Activated T-cell treated with anti-CD3 and anti-CD28 coated beads for 48 hours (primary cell): ENCODE measurements at regions not wholly inside any gene's neighbourhood (a gene's known extent, or its start where the extent isn't known, plus 50 kb on each side); places are given as distances from the start of the nearest gene placed in this dataset.
"Not testable (repeated sequence)": the region's sequence is repeated elsewhere in the genome, so short reads cannot be mapped to it uniquely, and the experiment has no call there.

Experiments
- DNase-seq: peaks from one replicate; pipeline ENCODE4 v3.0.0-alpha.2; 2020; ENCODE audit warnings: low read depth

GRCh38 chr6:19697744-19698290, 139.4 kb upstream of the ID4 start:
- no peak for DNase-seq

DNA sequence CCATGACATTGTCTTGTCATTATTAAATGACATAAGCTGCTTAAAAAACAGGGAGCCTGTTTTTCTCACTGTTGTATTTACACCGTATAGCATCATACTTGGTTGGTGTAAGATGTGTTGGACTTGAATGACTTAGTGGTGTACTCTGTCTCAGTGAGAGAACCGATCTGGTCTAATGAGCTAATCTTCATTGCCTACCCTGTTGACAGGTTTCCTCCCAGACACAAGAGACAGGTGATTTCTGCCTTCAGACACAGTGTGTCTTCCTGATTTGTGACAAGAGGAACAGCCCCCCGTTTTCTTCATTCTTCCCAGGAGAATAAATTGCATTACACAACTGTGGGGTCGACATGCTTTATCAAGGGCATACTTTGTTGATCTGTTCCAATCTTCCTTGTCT, 137.2 kb upstream of the ID4 start:
- no peak for DNase-seq

GRCh38 chr6:19705606-19706005, 131.6 kb upstream of the ID4 start:
- no peak for DNase-seq

- no peak for DNase-seq
These were observed 125.0 kb upstream of the ID4 start for GRCh38 chr6:19712012-19712688.

DNA sequence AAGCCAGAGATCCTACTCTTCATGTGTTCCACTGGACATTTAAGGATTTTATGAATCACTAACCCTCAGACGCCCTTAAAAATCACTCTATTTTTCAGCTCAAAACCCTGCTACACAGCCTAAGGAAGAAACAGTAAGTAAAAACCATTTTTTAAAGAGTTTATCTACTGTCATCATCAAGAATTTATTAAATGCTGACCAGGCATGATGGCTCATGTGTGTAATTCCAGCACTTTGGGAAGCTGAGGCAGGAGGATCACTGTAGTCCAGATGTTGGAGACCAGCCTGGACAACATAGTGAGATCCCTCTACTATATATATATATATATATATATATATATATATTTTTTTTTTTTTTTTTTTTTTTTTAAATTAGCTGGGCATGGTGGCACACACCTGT, 124.2 kb upstream of the ID4 start:
- DNase-seq = no peak

GRCh38 chr6:19713411-19713810, 123.8 kb upstream of the ID4 start:
- no peak for DNase-seq

DNA sequence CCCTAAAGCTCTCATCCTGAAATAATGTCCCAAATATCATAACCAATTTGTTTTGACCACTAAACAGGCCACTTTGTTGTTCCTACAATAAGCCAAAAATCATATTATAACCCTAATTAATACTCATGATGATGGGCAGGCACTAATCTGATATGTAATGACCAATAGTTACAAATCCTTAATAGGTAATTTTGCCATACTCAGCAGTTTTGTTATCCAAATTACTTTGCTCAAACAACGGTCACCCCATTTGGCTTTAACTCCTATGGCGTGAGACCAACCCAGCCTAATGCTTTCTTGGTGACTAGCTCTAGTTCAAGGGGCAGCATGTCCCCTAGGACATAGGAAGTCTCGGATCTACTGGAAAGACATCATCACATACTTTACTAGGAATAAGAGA, 123.2 kb upstream of the ID4 start:
- no peak for DNase-seq

GRCh38 chr6:19714434-19715166, 122.6 kb upstream of the ID4 start:
- DNase-seq = no peak

GRCh38 chr6:19715167-19715551, 122.0 kb upstream of the ID4 start:
- DNase-seq = no peak

DNA sequence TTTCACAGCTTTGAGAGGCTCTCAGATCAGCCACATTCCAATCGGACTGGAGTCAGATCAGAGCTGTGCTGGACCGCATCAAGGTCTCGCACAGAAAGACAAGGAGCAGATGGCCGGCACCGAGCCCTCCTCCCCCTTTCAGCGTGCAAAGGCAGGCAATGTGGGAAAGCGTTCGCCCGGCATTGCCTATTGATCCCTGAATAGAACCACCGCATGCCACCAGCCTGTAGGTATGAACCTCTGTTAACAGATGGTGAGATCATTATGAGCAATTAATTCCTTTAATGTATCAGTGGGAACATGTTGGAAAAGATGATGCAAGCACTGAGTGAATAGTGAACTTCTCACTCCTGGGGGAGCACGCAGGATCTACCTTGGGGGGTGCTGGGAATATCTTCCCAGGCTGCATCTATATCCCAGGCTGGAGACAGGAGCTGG, 117.5 kb upstream of the ID4 start:
- DNase-seq = no peak

- DNase-seq = no peak
These were observed 115.3 kb upstream of the ID4 start for GRCh38 chr6:19721766-19722377.

- DNase-seq = no peak
These were observed 114.2 kb upstream of the ID4 start for GRCh38 chr6:19722999-19723398.

- no peak for DNase-seq
These were observed 113.6 kb upstream of the ID4 start for GRCh38 chr6:19723545-19723944.

DNA sequence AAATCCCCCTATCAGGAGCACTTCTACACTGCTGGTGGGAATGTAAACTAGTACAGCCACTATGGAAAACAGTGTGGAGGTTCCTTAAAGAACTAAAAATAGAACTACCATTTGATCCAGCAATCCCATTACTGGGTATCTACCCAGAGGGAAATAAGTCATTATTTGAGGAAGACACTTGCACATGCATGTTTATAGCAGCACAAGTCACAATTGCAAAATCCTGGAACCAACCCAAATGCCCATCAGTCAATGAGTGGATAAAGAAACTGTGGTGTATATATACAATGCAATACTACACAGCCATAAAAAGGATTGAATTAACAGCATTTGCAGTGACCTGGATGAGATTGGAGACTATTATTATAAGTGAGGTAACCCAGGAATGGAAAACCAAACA, 111.7 kb upstream of the ID4 start:
- not testable (repeated sequence) for DNase-seq

GRCh38 chr6:19731282-19731681, 105.9 kb upstream of the ID4 start:
- no peak for DNase-seq

GRCh38 chr6:19734061-19734460, 103.1 kb upstream of the ID4 start:
- no peak for DNase-seq

GRCh38 chr6:19734519-19734918, 102.7 kb upstream of the ID4 start:
- no peak for DNase-seq

DNA sequence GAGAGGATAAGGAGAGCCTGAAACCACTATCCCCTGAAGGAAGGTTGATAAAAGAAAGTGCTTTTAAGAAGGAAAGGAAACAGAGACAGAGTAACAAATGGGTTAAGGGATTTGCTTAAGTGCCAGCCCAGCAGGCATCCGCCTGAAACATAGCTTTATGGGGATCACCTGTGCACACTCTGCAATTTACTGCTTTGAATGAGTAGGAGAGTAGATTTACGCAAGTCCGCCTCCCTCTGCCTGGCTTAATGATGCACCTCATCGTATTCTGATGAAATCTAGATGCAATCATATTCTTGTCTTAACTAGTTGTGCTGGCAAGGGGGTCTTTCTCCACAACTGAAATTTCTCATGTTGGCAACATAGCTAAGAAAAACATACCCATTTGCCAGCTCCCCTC, 101.1 kb upstream of the ID4 start:
- DNase-seq = no peak

DNA sequence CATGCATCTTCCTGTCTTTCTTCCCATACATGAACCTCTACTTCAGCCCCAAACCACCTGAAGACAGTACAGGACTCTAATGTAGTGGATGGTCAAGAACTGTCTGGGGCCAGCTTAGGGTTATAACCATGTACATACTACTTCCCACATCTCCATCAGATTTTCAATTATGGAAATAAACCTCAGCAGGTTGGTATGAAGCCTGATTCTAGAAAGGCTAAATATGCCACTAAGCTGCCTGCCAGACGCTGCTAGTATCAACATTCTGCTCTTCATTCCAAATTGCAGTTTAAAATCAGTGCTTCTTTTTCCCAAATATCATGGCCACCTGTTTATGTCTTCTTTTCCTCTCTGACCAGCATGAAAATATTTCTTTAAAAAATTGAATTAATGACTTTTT, 99.2 kb upstream of the ID4 start:
- DNase-seq = no peak

DNA sequence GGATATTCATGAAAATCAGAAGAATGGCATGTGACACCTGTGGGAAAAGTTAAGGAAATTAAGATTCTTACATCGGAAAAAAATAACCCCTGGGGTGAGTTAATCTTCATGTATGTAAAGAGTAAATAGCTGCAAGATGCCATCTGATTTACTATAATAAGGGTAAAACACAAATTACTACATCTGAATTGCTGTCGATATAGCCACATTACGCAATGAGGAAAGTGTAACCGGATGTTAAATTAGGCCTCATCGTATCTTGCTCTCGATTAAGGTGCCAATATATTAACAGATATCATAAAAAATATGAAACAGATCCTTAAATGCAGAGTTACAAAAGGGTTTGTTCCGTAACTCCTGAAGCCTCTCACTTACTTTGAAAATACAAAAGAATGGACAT, 87.4 kb upstream of the ID4 start:
- DNase-seq = no peak

DNA sequence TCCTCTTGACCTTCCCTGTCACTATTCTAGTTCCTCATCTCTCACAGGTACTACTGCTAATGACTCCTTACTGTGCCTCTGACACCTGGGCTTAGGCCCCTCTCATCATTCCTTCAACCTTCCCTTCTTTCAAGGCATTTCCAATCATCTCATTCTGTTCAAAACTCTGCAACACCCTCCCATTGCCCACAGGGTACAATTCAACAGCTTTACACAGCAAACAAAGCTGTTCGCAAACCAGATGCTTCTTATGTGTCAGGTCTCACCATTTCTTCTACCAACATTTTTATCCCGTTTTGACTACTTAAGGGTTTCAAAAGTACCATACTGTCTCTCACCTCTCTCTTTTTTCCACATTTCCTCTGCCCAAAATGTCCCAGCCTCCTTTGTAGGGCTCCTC, 84.4 kb upstream of the ID4 start:
- DNase-seq = no peak

GRCh38 chr6:19753826-19754225, 83.3 kb upstream of the ID4 start:
- no peak for DNase-seq

DNA sequence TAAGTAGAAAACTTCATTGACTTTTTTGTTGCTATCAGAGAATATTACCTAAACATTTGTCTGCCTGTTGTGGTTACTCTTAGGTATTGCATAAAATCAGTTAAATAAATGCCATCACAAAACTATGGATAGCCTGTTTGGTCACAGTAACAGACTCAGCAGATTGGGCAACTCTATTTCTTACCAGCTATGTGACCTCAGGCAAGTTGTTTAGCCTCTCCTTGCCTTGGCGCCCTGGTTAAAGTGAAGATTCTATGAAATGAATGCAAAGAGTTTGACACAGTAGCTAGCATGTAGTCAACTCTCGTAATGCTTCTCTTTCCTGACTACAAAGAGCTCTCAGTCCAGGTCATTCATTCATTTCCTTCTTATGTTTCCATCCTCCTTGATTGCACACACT, 82.5 kb upstream of the ID4 start:
- no peak for DNase-seq
